Amygdala (tissue), 56 donors: ENCODE measurements at regions not wholly inside any gene's neighbourhood (a gene's known extent, or its start where the extent isn't known, plus 50 kb on each side); places are given as distances from the start of the nearest gene placed in this dataset.

Experiments
- DNase-seq, 56 donors: peaks; one replicate each; lab custom pipeline; 2025; lab: John Stamatoyannopoulos, UW

- DNase-seq = no peak
Observed at GRCh38 chr7:51759985-51760384, 443.4 kb upstream of the COBL start.

GRCh38 chr7:51757960-51758359 is 441.4 kb upstream of the COBL start:
- no peak for DNase-seq

GRCh38 chr7:51732951-51733350 is 416.3 kb upstream of the COBL start:
- no peak for DNase-seq

- DNase-seq = peak in 29 of 56 donors; percentile 3 to 64 (median 23)
Observed at GRCh38 chr7:51732116-51732515, 415.5 kb upstream of the COBL start.

- DNase-seq = no peak
Observed at GRCh38 chr7:51731075-51731474, 414.5 kb upstream of the COBL start.

- no peak for DNase-seq
Observed at GRCh38 chr7:51727441-51727840, 410.8 kb upstream of the COBL start.

- no peak for DNase-seq
Observed at GRCh38 chr7:51706851-51707250, 390.2 kb upstream of the COBL start.

- peak in 15 of 56 donors; percentile 1 to 34 (median 6) for DNase-seq
Observed at GRCh38 chr7:51705701-51706100, 389.1 kb upstream of the COBL start.

GRCh38 chr7:51702673-51703072 is 386.1 kb upstream of the COBL start:
- no peak for DNase-seq

GRCh38 chr7:51701935-51702334 is 385.3 kb upstream of the COBL start:
- DNase-seq = no peak

GRCh38 chr7:51700593-51701215 is 384.1 kb upstream of the COBL start:
- DNase-seq = no peak

GRCh38 chr7:51693258-51693657 is 376.6 kb upstream of the COBL start:
- DNase-seq = no peak

- no peak for DNase-seq
Observed at GRCh38 chr7:51689547-51689946, 372.9 kb upstream of the COBL start.

- DNase-seq = no peak
Observed at GRCh38 chr7:51685794-51686193, 369.2 kb upstream of the COBL start.

GRCh38 chr7:51680594-51681399 is 364.2 kb upstream of the COBL start:
- DNase-seq = no peak

GRCh38 chr7:51679358-51679757 is 362.7 kb upstream of the COBL start:
- no peak for DNase-seq

GRCh38 chr7:51666751-51667150 is 350.1 kb upstream of the COBL start:
- DNase-seq = no peak

- DNase-seq = no peak
Observed at GRCh38 chr7:51666266-51666665, 349.7 kb upstream of the COBL start.

GRCh38 chr7:51665045-51665780 is 348.6 kb upstream of the COBL start:
- DNase-seq = peak in 4 of 56 donors; percentile 2 to 32 (median 8)

GRCh38 chr7:51660516-51660915 is 343.9 kb upstream of the COBL start:
- DNase-seq = no peak

GRCh38 chr7:51658684-51659083 is 342.1 kb upstream of the COBL start:
- no peak for DNase-seq
